B cell (primary cell): ENCODE measurements at regions not wholly inside any gene's neighbourhood (a gene's known extent, or its start where the extent isn't known, plus 50 kb on each side); places are given as distances from the start of the nearest gene placed in this dataset.

Experiments
- ATAC-seq: fragments of 200-7000 bp; cut with Tn5 transposase; one replicate; pipeline ENCODE4 v1.10.0; 2021; ENCODE audit warnings: low read depth, mild to moderate bottlenecking, moderate number of reproducible peaks, moderate library complexity
- CTCF ChIA-PET: fragments of 350-600 bp; sonication (Branson Sonifier 250); formaldehyde crosslinking; loops from one replicate; lab custom pipeline; 2021; ENCODE audit warnings: antibody characterized with exemption, inconsistent platforms; lab: Charles Lee
- POLR2A ChIA-PET: fragments of 350-600 bp; sonication (Branson Sonifier 250); formaldehyde crosslinking; loops from one replicate; lab custom pipeline; 2021; ENCODE audit warnings: antibody characterized with exemption; lab: Charles Lee
- DNase-seq: peaks from one replicate; pipeline ENCODE4 v3.0.0; 2013
- H2AFZ ChIP-seq: 2 replicates; pipeline ENCODE4 v1.6.1; 2012; ENCODE audit warnings: mild to moderate bottlenecking, low read depth, low read length; ENCODE audit not compliant: insufficient read depth, poor library complexity, severe bottlenecking
- H3K27ac ChIP-seq, 2 donors: 1 replicate in 1 of 2; 2 replicates in 1 of 2; pipeline ENCODE4 v1.5.1; 2012 to 2013; ENCODE audit warnings: low read length in 2 of 2, mild to moderate bottlenecking in 2 of 2, moderate library complexity in 1 of 2
- H3K27me3 ChIP-seq, 4 experiments: fragments of 200-600 bp in 1 of 4; sonication (generic) in 1 of 4; replicated peaks in 1 of 4; 1 replicate in 2 of 4; 2 replicates in 2 of 4; pipeline versions ENCODE4 v1.6.1 to v1.7.0; 2013 to 2016; ENCODE audit warnings: low read length in 3 of 4, mild to moderate bottlenecking in 2 of 4, mixed read lengths in 1 of 4, moderate library complexity in 1 of 4; ENCODE audit not compliant: insufficient read depth in 4 of 4, control insufficient read depth in 3 of 4; ENCODE audit errors: control extremely low read depth in 1 of 4
- H3K36me3 ChIP-seq, 2 experiments: replicated peaks in 1 of 2; 1 replicate in 1 of 2; 2 replicates in 1 of 2; pipeline versions ENCODE4 v1.6.1 to v1.7.1; 2013; ENCODE audit warnings: low read length in 1 of 2; ENCODE audit not compliant: insufficient read depth in 2 of 2, control insufficient read depth in 1 of 2; ENCODE audit errors: control extremely low read depth in 1 of 2, extremely low read depth in 1 of 2
- H3K4me1 ChIP-seq, 2 donors: fragments of 200-600 bp in 1 of 2; sonication (generic) in 1 of 2; 1 replicate in 1 of 2; 2 replicates in 1 of 2; pipeline versions ENCODE4 v1.5.1 to v1.6.1; 2013 to 2017; ENCODE audit warnings: low read length in 2 of 2; ENCODE audit not compliant: control insufficient read depth in 2 of 2, insufficient read depth in 2 of 2
- H3K4me2 ChIP-seq: replicated peaks from 2 replicates; pipeline ENCODE3; 2012; ENCODE audit warnings: mild to moderate bottlenecking, low read depth, low read length; ENCODE audit not compliant: poor library complexity, severe bottlenecking
- H3K4me3 ChIP-seq, 5 experiments: fragments of 200-600 bp in 1 of 5; sonication (generic) in 1 of 5; 1 replicate in 3 of 5; 2 replicates in 2 of 5; pipeline versions ENCODE4 v1.5.1 to v1.7.0; 2011 to 2016; ENCODE audit warnings: low read length in 4 of 5, mild to moderate bottlenecking in 4 of 5, low read depth in 2 of 5, control low read depth in 1 of 5, moderate library complexity in 1 of 5; ENCODE audit not compliant: insufficient read depth in 1 of 5; ENCODE audit errors: control extremely low read depth in 1 of 5, extremely low read depth in 1 of 5
- H3K79me2 ChIP-seq: fragments of 200-600 bp; sonication (generic); one replicate; pipeline ENCODE4 v1.6.0; 2016; ENCODE audit warnings: low read length; ENCODE audit not compliant: control insufficient read depth, insufficient read depth
- H3K9ac ChIP-seq: fragments of 200-600 bp; sonication (generic); 2 replicates; pipeline ENCODE4 v1.6.1; 2017; ENCODE audit warnings: mild to moderate bottlenecking, low read length, moderate library complexity
- H3K9me3 ChIP-seq, 3 donors: one replicate each; pipeline versions ENCODE4 v1.6.1 to v1.7.1; 2013; ENCODE audit warnings: low read length in 2 of 3; ENCODE audit not compliant: control insufficient read depth in 2 of 3, insufficient read depth in 1 of 3; ENCODE audit errors: control extremely low read depth in 1 of 3
- H4K20me1 ChIP-seq: 2 replicates; pipeline ENCODE4 v1.6.0; 2012; ENCODE audit warnings: mild to moderate bottlenecking, low read length; ENCODE audit not compliant: insufficient read depth, control insufficient read depth, poor library complexity, severe bottlenecking
- H3K27ac Mint-ChIP-seq: one replicate; pipeline ENCODE4 v1.8.0; 2021; ENCODE audit warnings: mixed read lengths
- H3K27me3 Mint-ChIP-seq: one replicate; pipeline ENCODE4 v1.8.0; 2021; ENCODE audit warnings: mixed read lengths
- H3K4me1 Mint-ChIP-seq: one replicate; pipeline ENCODE4 v1.8.0; 2021; ENCODE audit warnings: mixed read lengths
- H3K4me3 Mint-ChIP-seq: one replicate; pipeline ENCODE4 v1.8.0; 2021; ENCODE audit warnings: mixed read lengths
- H3K9me3 Mint-ChIP-seq: one replicate; pipeline ENCODE4 v1.8.0; 2022; ENCODE audit warnings: mixed read lengths; ENCODE audit not compliant: insufficient read depth
- EZH2 ChIP-seq: IDR thresholded peaks from 2 replicates; pipeline ENCODE4 v1.6.1; 2012; ENCODE audit warnings: borderline replicate concordance, low read depth, mild to moderate bottlenecking, moderate library complexity, low read length; ENCODE audit not compliant: insufficient read depth, poor library complexity, severe bottlenecking
- WGBS: methylation state at CpG from one replicate; pipeline ENCODE4 v1.1.5; 2013; ENCODE audit warnings: missing lambda C conversion rate; ENCODE audit not compliant: insufficient coverage; 5-methylcytosine and 5-hydroxymethylcytosine counted together
- intact Hi-C: fragments of 100-400 bp; cut with micrococcal nuclease; formaldehyde crosslinking; loops from one replicate; pipeline ENCODE4 v1.10.0; 2022
- TF ChIP-seq, protein P1 (sequence below): fragments of 200-600 bp; IDR thresholded peaks from one replicate; pipeline ENCODE4 v1.8.0; 2022; ENCODE audit warnings: antibody characterized with exemption, mild to moderate bottlenecking

DNA sequence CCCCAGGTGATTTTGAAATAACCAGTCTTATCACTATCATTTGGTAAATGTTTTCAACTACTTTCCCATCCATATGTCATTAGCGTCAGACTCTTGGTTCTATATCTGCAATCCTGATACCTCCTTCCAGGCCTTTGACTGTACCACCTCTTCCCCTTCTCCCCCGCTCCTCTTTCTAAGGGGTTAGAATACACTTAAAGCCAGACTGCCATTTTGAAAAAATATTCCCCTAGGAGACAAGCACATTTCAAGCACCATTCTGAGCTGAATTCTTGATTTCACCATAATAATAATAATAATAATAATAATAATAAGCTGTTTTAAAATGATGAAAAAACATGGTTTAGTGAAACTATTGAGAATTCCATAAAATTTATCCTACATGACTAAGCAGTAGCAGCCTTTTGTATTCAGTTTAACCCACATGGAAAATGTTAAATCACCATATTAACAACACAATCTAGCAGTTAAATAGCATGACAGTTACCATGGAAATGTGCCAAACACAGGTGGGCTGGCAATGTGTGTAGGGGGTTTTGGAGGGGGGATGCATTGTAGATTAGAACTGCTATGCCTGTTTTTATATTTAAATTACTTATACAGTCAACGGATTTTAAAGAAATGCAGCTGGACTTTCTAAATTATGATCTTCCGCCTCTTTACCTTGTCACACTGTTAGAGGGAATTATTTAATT lies 480.2 kb upstream of the DEPDC1 start:
- H3K4me3 Mint-ChIP-seq, result no peak overlapping the region
- H3K27ac Mint-ChIP-seq, result no peak overlapping the region
- H3K4me1 Mint-ChIP-seq, result no peaks in the 10 kb centered on the region
- Histone ChIP-seq H3K4me3 (no peak overlapping the region), H2AFZ (no peak overlapping the region), H3K9ac (no peak overlapping the region), H3K36me3 (no peaks in the 10 kb centered on the region), H3K27ac (no peak overlapping the region), H3K79me2 (no peaks in the 10 kb centered on the region), H3K27me3 (no peaks in the 10 kb centered on the region), H3K4me2 (no peak overlapping the region), H3K4me1 (no peaks in the 10 kb centered on the region), H3K9me3 (no peaks in the 10 kb centered on the region), H4K20me1 (no peaks in the 10 kb centered on the region)
- POLR2A ChIA-PET, result no interaction called here
- ATAC-seq (no peak), DNase-seq (no peak)
- 83% methylated on average over 1 of the region's 4 CpGs for WGBS
- intact Hi-C loops, result no loop called here
- CTCF ChIA-PET, result no interaction called here
- no peaks in the 10 kb centered on the region for H3K9me3 Mint-ChIP-seq
- no peaks in the 10 kb centered on the region for H3K27me3 Mint-ChIP-seq
- no peak for TF ChIP-seq EZH2
- TF ChIP-seq, protein P1, sequence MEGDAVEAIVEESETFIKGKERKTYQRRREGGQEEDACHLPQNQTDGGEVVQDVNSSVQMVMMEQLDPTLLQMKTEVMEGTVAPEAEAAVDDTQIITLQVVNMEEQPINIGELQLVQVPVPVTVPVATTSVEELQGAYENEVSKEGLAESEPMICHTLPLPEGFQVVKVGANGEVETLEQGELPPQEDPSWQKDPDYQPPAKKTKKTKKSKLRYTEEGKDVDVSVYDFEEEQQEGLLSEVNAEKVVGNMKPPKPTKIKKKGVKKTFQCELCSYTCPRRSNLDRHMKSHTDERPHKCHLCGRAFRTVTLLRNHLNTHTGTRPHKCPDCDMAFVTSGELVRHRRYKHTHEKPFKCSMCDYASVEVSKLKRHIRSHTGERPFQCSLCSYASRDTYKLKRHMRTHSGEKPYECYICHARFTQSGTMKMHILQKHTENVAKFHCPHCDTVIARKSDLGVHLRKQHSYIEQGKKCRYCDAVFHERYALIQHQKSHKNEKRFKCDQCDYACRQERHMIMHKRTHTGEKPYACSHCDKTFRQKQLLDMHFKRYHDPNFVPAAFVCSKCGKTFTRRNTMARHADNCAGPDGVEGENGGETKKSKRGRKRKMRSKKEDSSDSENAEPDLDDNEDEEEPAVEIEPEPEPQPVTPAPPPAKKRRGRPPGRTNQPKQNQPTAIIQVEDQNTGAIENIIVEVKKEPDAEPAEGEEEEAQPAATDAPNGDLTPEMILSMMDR, result no peak

DNA sequence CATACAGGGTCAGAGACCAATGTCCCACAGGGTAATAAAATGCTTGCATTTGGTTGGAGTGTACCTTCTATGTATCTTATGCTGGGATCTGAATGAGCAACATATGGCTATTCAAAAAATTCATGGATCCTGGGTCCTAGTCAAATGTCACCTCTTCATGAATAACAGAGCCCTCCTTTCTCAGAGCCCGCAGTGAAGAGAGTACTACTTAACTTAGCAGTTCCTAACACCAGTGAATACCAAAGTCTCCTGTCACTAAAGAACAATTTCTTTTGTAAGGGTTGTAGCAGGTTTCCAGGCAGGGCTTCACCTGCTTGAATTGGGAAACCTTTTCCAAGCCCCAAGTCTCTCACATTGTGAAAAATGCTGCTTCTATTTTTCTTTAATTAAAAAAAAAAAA lies 483.0 kb upstream of the DEPDC1 start:
- H3K4me2 ChIP-seq, result no peak overlapping the region
- no peaks in the 10 kb centered on the region for H4K20me1 ChIP-seq
- intact Hi-C loops, result no loop called here
- H3K27me3 ChIP-seq, result no peaks in the 10 kb centered on the region
- no peaks in the 10 kb centered on the region for H3K9me3 ChIP-seq
- ChIA-PET POLR2A (no interaction called here), CTCF (no interaction called here)
- no peak overlapping the region for H2AFZ ChIP-seq
- H3K27ac ChIP-seq, result no peak overlapping the region
- ATAC-seq (no peak), DNase-seq (no peak)
- H3K4me3 ChIP-seq, result no peak overlapping the region
- H3K4me1 ChIP-seq, result no peaks in the 10 kb centered on the region
- Mint-ChIP-seq H3K27me3 (no peaks in the 10 kb centered on the region), H3K27ac (no peak overlapping the region), H3K4me1 (no peaks in the 10 kb centered on the region), H3K9me3 (no peaks in the 10 kb centered on the region), H3K4me3 (no peak overlapping the region)
- no peaks in the 10 kb centered on the region for H3K36me3 ChIP-seq
- no peak overlapping the region for H3K9ac ChIP-seq
- no CpG with 5 or more reads among the region's 1 CpG for WGBS
- TF ChIP-seq EZH2, result no peak
- TF ChIP-seq, protein P1, result no peak
- H3K79me2 ChIP-seq, result no peaks in the 10 kb centered on the region
